GM19238 (cell line): ENCODE measurements at regions not wholly inside any gene's neighbourhood (a gene's known extent, or its start where the extent isn't known, plus 50 kb on each side); places are given as distances from the start of the nearest gene placed in this dataset.
"Not testable (repeated sequence)": the region's sequence is repeated elsewhere in the genome, so short reads cannot be mapped to it uniquely, and the experiment has no call there.

Experiments
- DNase-seq: peaks from one replicate; pipeline ENCODE4 v3.0.0; 2011; ENCODE audit warnings: low spot score; ENCODE audit not compliant: insufficient read length

DNA sequence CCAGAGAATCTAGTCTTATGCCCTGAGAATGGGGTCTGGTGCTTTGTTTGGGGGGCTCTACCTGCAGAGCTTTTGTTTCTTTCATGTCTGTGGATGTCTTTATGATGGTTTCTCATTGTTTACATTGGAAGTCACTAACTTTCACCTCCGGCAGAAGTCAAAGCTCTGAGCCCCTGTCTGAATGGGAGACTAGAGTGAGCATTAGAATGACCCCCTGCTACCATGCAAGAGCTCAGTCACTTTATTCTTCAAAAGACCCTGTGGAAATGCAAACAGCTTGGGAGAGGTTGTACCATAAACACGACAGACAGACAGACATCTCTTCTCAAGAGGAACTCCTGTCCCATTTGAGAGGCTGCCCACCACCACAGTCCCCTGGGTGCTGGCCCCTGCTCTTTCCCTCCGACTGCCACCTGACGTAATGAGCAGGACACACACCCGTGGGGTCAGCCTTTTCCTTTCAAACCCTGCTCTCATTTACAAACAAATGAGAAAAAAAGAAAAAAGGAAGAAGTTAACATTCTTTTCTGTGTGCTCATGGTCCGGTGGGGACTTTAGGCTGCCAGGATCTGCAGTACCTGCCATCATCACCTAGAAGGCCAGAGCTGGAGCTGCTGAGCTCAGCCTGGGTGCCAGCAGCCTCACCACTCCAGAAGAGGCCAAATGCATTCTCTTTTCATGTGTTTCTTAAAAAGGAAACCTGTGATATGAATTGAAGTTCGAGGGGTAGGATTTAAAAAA, 91.6 kb downstream of the FZD1 start:
- no peak for DNase-seq

- no peak for DNase-seq
Observed at GRCh38 chr7:91356915-91357314, 92.7 kb downstream of the FZD1 start.

GRCh38 chr7:91357379-91357778, 93.1 kb downstream of the FZD1 start:
- DNase-seq = no peak

DNA sequence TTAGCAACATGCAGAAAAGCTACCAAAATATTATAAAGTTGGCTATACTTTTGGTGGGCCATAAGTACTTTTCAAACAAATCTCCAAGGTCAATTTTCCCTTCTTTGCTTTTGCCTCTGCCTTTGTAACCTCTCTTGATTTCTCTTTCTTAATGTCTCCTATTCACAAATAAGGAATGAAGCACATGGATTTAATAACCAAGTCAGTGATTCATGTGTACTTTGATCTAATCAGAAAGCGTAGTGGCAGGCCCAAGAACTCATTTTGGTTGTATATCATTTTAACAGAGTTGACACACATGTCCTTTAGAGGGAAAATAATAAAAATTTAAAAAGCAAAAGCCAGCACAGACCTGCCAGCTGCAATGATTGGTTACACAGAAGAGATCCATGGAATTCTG, 93.7 kb downstream of the FZD1 start:
- DNase-seq = no peak

- DNase-seq = no peak
Observed at GRCh38 chr7:91358303-91358702, 94.1 kb downstream of the FZD1 start.

DNA sequence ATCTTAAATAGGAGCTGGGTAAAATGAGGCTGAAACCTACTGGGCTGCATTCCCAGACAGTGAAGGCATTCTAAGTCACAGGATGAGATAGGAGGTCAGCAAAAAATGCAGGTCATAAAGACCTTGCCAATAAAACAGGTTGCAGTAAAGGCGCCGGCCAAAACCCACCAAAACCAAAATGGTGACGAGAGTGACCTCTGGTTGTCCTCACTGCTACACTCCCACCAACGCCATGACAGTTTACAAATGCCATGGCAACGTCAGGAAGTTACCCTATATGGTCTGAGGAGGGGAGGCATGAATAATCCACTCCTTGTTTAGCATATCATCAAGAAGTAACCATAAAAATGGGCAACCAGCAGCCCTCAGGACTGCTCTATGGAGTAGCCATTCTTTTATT, 100.9 kb downstream of the FZD1 start:
- not testable (repeated sequence) for DNase-seq

- DNase-seq = no peak
Observed at GRCh38 chr7:91366091-91366490, 101.9 kb downstream of the FZD1 start.

- no peak for DNase-seq
Observed at GRCh38 chr7:91367812-91368578, 103.8 kb downstream of the FZD1 start.

GRCh38 chr7:91372323-91372722, 108.1 kb downstream of the FZD1 start:
- no peak for DNase-seq

GRCh38 chr7:91373111-91373800, 109.0 kb downstream of the FZD1 start:
- DNase-seq = no peak

GRCh38 chr7:91374321-91374989, 110.2 kb downstream of the FZD1 start:
- DNase-seq = no peak

GRCh38 chr7:91375378-91375777, 111.1 kb downstream of the FZD1 start:
- DNase-seq = no peak

DNA sequence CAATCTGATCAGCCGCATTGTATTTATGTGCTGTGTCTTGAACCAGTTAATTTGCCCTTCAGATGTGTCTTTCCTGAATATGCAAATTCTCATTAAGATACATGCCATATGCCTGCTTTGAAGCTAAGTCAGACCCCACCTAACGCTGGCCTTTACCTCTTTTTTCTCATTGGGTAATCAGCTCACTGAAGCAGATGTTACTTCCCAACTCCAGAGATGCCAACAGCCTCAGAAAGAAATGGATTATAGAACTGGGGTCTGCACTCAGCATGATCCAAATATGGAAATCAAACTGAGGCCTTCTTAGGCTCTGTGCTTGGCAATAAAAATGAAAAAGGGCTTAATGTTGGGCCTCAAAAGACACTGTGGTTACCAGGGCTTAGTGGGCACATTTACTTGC, 113.9 kb downstream of the FZD1 start:
- DNase-seq = no peak

- DNase-seq = no peak
Observed at GRCh38 chr7:91379236-91379635, 115.0 kb downstream of the FZD1 start.

- DNase-seq = no peak
Observed at GRCh38 chr7:91379991-91380390, 115.8 kb downstream of the FZD1 start.

GRCh38 chr7:91383053-91383904, 119.0 kb downstream of the FZD1 start:
- DNase-seq = no peak

GRCh38 chr7:91383905-91384274, 119.7 kb downstream of the FZD1 start:
- no peak for DNase-seq

GRCh38 chr7:91394757-91395156, 130.5 kb downstream of the FZD1 start:
- DNase-seq = not testable (repeated sequence)

- DNase-seq = not testable (repeated sequence)
Observed at GRCh38 chr7:91395313-91395712, 131.1 kb downstream of the FZD1 start.

DNA sequence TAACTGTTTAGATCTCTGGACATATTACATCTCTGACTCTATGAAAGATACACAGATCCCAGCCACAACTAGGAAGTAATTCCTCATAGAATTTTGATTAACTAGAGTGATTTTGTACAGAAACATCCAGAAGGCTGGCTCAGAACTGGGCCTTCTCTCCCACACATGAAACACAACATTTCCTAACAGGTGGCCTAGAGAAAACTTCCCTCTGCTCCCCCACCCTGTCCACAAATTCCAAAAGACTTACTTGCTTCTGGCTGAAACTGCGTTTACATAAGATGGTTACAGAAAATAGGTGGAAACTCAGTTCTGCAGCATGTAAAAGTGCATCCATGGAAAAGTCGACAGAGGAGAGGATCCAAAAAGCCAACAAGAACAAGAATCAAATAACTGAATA, 132.9 kb downstream of the FZD1 start:
- DNase-seq = no peak

DNA sequence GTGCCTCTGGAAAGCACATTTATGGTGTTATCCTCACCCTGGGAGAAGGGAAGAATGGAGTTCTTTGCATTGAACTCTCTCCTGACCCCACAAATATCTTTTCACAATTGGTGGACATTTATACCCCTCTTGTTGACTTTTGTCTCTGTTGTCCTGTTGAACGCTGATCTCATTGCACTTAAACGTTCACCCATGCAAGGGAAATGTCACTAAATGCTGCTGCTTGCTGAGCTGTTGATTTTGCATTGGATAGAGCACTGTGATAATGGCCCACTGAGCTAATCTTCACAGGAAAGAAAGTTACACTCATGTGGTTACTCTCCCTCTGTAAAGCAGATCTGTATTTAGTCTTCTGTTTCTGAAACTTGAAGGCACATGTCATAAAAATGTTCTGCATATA, 133.4 kb downstream of the FZD1 start:
- DNase-seq = no peak
